Activated CD8-positive, alpha-beta memory T cell treated with anti-CD3 and anti-CD28 coated beads for 36 hours (primary cell): ENCODE measurements at regions not wholly inside any gene's neighbourhood (a gene's known extent, or its start where the extent isn't known, plus 50 kb on each side); places are given as distances from the start of the nearest gene placed in this dataset.

Experiments used
- CTCF ChIA-PET: fragments of 350-600 bp; sonication (Branson Sonifier 250); formaldehyde crosslinking; loops from one replicate; lab custom pipeline; 2021; ENCODE audit warnings: antibody characterized with exemption; lab: Charles Lee
- POLR2A ChIA-PET: fragments of 350-600 bp; sonication (Branson Sonifier 250); formaldehyde crosslinking; loops from one replicate; lab custom pipeline; 2021; ENCODE audit warnings: antibody characterized with exemption; lab: Charles Lee

- ChIA-PET CTCF (no interaction called here), POLR2A (no interaction called here)
Observed at GRCh38 chr17:6233856-6234255, 163.7 kb downstream of the WSCD1 start.

GRCh38 chr17:6233339-6233738 lies 163.2 kb downstream of the WSCD1 start:
- CTCF ChIA-PET: no interaction called here
- POLR2A ChIA-PET: no interaction called here

GRCh38 chr17:6232732-6233101 lies 162.5 kb downstream of the WSCD1 start:
- ChIA-PET CTCF (no interaction called here), POLR2A (no interaction called here)

GRCh38 chr17:6231886-6232731 lies 161.9 kb downstream of the WSCD1 start:
- ChIA-PET CTCF (no interaction called here), POLR2A (no interaction called here)

- ChIA-PET CTCF (no interaction called here), POLR2A (no interaction called here)
Observed at GRCh38 chr17:6231465-6231864, 161.3 kb downstream of the WSCD1 start.

GRCh38 chr17:6218333-6218732 lies 148.2 kb downstream of the WSCD1 start:
- POLR2A ChIA-PET: no interaction called here
- CTCF ChIA-PET: no interaction called here

- ChIA-PET CTCF (no interaction called here), POLR2A (no interaction called here)
Observed at GRCh38 chr17:6215071-6216035, 145.2 kb downstream of the WSCD1 start.

- CTCF ChIA-PET: interaction anchor here (0.7 kb wide), 1 partner anchor 123 kb away, joined by 3 read pairs; no protein-coding TSS in a partner anchor
- POLR2A ChIA-PET: no interaction called here
Observed at GRCh38 chr17:6213859-6214258, 143.7 kb downstream of the WSCD1 start.

GRCh38 chr17:6212766-6213165 lies 142.6 kb downstream of the WSCD1 start:
- ChIA-PET CTCF (no interaction called here), POLR2A (no interaction called here)

- ChIA-PET POLR2A (no interaction called here), CTCF (no interaction called here)
Observed at GRCh38 chr17:6209829-6210228, 139.7 kb downstream of the WSCD1 start.

- ChIA-PET POLR2A (no interaction called here), CTCF (no interaction called here)
Observed at GRCh38 chr17:6208608-6209180, 138.5 kb downstream of the WSCD1 start.

GRCh38 chr17:6205525-6205924 lies 135.3 kb downstream of the WSCD1 start:
- CTCF ChIA-PET: no interaction called here
- POLR2A ChIA-PET: no interaction called here

GRCh38 chr17:6205033-6205432 lies 134.9 kb downstream of the WSCD1 start:
- ChIA-PET CTCF (interaction anchor here (0.6 kb wide), 1 partner anchor 799 kb away, joined by 3 read pairs; no protein-coding TSS in a partner anchor), POLR2A (no interaction called here)

GRCh38 chr17:6204203-6204722 lies 134.1 kb downstream of the WSCD1 start:
- POLR2A ChIA-PET: no interaction called here
- CTCF ChIA-PET: interaction anchor here (0.6 kb wide), 1 partner anchor 800 kb away, joined by 3 read pairs; no protein-coding TSS in a partner anchor

GRCh38 chr17:6196355-6196754 lies 126.2 kb downstream of the WSCD1 start:
- ChIA-PET POLR2A (no interaction called here), CTCF (no interaction called here)

GRCh38 chr17:6195123-6195522 lies 124.9 kb downstream of the WSCD1 start:
- CTCF ChIA-PET: no interaction called here
- POLR2A ChIA-PET: no interaction called here

GRCh38 chr17:6191405-6192324 lies 121.5 kb downstream of the WSCD1 start:
- CTCF ChIA-PET: interaction anchor here (0.6 kb wide), 1 partner anchor 31 kb away, joined by 3 read pairs; no protein-coding TSS in a partner anchor
- POLR2A ChIA-PET: no interaction called here

- ChIA-PET CTCF (no interaction called here), POLR2A (no interaction called here)
Observed at GRCh38 chr17:6187836-6188235, 117.7 kb downstream of the WSCD1 start.

GRCh38 chr17:6186998-6187397 lies 116.8 kb downstream of the WSCD1 start:
- ChIA-PET POLR2A (no interaction called here), CTCF (no interaction called here)
